OCI-LY3 (cell line): ENCODE measurements at regions not wholly inside any gene's neighbourhood (a gene's known extent, or its start where the extent isn't known, plus 50 kb on each side); places are given as distances from the start of the nearest gene placed in this dataset.

Experiments
- H2AFZ ChIP-seq: fragments of 200-600, 300-600 bp; shearing (Covaris generic); 2 replicates; pipeline ENCODE4 v1.6.0; 2014; ENCODE audit warnings: antibody characterized with exemption, low read depth, low read length
- H3K27ac ChIP-seq: fragments of 200-600, 300-600 bp; sonication (generic); 2 replicates; pipeline ENCODE4 v1.5.1; 2014; ENCODE audit warnings: mild to moderate bottlenecking, low read length, moderate library complexity, mixed read lengths
- H3K27me3 ChIP-seq: fragments of 200-600, 300-600 bp; sonication (generic); 2 replicates; pipeline ENCODE4 v1.6.1; 2014; ENCODE audit warnings: low read depth, low read length, mixed read lengths
- H3K36me3 ChIP-seq: fragments of 200-600, 300-600 bp; sonication (generic); replicated peaks from 2 replicates; pipeline ENCODE3; 2014; ENCODE audit warnings: low read depth, low read length, mixed read lengths
- H3K4me1 ChIP-seq: fragments of 300-600, 200-600 bp; sonication (generic); 2 replicates; pipeline ENCODE4 v1.6.1; 2014; ENCODE audit warnings: low read length, mixed read lengths
- H3K4me2 ChIP-seq: fragments of 200-600, 300-600 bp; sonication (generic); 2 replicates; pipeline ENCODE4 v1.6.1; 2014; ENCODE audit warnings: low read length, mixed read lengths
- H3K4me3 ChIP-seq: fragments of 300-600, 200-600 bp; sonication (generic); 2 replicates; pipeline ENCODE4 v1.5.1; 2014; ENCODE audit warnings: antibody characterized with exemption, mild to moderate bottlenecking, low read length, moderate library complexity
- H3K79me2 ChIP-seq: fragments of 300-600, 200-600 bp; shearing (Covaris generic); 2 replicates; pipeline ENCODE4 v1.6.1; 2014; ENCODE audit warnings: mild to moderate bottlenecking, low read length, mixed read lengths
- H3K9ac ChIP-seq: fragments of 300-600, 200-600 bp; shearing (Covaris generic); 2 replicates; pipeline ENCODE4 v1.6.0; 2014; ENCODE audit warnings: mild to moderate bottlenecking, low read length, moderate library complexity
- H3K9me3 ChIP-seq: fragments of 200-600, 300-600 bp; shearing (Covaris generic); 2 replicates; pipeline ENCODE4 v1.6.1; 2014; ENCODE audit warnings: low read length, mixed read lengths; ENCODE audit not compliant: insufficient read depth
- H4K20me1 ChIP-seq: fragments of 200-600, 300-600 bp; sonication (generic); 2 replicates; pipeline ENCODE4 v1.6.1; 2016; ENCODE audit warnings: low read length, mixed read lengths; ENCODE audit not compliant: insufficient read depth
- CTCF ChIP-seq: fragments of 200-600, 300-600 bp; sonication (generic); IDR thresholded peaks from 2 replicates; pipeline ENCODE4 v1.5.1; 2014; ENCODE audit warnings: antibody characterized with exemption, low read length, low read depth
- EZH2phosphoT487 ChIP-seq: fragments of 200-600 bp; shearing (Covaris generic); IDR thresholded peaks from 2 replicates; pipeline ENCODE4 v1.6.1; 2018; ENCODE audit warnings: antibody characterized with exemption, mixed run types, low read depth

- no peak overlapping the region for H3K9ac ChIP-seq
Measured at GRCh38 chr9:99374793-99375192, 152.7 kb downstream of the SEC61B start.

DNA sequence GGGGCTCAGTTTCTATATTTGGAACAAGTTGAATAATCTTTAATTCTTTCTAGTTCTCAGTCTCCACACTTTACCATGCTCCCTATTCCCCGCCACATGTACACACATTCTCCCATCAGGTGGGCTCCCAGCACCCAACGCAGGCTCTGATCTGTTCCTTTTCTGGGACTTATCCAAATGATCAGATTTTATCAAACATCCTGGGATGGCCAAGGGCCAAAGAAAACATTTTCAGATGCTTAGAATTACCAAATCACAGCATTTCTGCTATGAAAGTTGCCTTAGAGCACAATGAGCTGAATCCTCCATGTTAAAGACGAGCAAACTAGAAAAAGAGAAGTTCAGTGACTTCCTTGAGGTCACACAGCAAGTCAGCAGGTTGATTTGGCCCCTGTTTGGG is 153.4 kb downstream of the SEC61B start:
- Histone ChIP-seq H3K27me3 (0 out of 2 replicates have a peak, but pooled peaks cover 5% of the 10 kb centered on the region), H3K4me1 (no peaks in the 10 kb centered on the region), H2AFZ (no peak overlapping the region), H3K36me3 (no peaks in the 10 kb centered on the region), H3K9ac (no peak overlapping the region), H4K20me1 (no peaks in the 10 kb centered on the region), H3K79me2 (no peaks in the 10 kb centered on the region), H3K4me2 (no peak overlapping the region), H3K27ac (no peak overlapping the region), H3K4me3 (no peak overlapping the region), H3K9me3 (no peaks in the 10 kb centered on the region)
- TF ChIP-seq EZH2phosphoT487: no peak
- no peak for TF ChIP-seq CTCF

More at GRCh38 chr9:99374793-99375192, 152.7 kb downstream of the SEC61B start:
- TF ChIP-seq EZH2phosphoT487 (no peak), CTCF (no peak)
- no peaks in the 10 kb centered on the region for H3K36me3 ChIP-seq
- H3K9me3 ChIP-seq: no peaks in the 10 kb centered on the region
- H3K27ac ChIP-seq: no peak overlapping the region
- no peak overlapping the region for H3K4me2 ChIP-seq
- no peaks in the 10 kb centered on the region for H4K20me1 ChIP-seq
- 0 out of 2 replicates have a peak, but pooled peaks cover 5% of the 10 kb centered on the region for H3K27me3 ChIP-seq
- no peaks in the 10 kb centered on the region for H3K4me1 ChIP-seq
- H3K79me2 ChIP-seq: no peaks in the 10 kb centered on the region
- no peak overlapping the region for H2AFZ ChIP-seq
- no peak overlapping the region for H3K4me3 ChIP-seq

GRCh38 chr9:99377790-99378775 is 156.0 kb downstream of the SEC61B start:
- Histone ChIP-seq H3K4me3 (no peak overlapping the region), H4K20me1 (no peaks in the 10 kb centered on the region), H3K36me3 (no peaks in the 10 kb centered on the region), H3K9ac (no peak overlapping the region), H3K4me1 (no peaks in the 10 kb centered on the region), H3K27ac (no peak overlapping the region), H3K27me3 (0 out of 2 replicates have a peak, but pooled peaks cover 5% of the 10 kb centered on the region), H2AFZ (no peak overlapping the region), H3K79me2 (no peaks in the 10 kb centered on the region), H3K4me2 (no peak overlapping the region), H3K9me3 (no peaks in the 10 kb centered on the region)
- TF ChIP-seq CTCF (no peak), EZH2phosphoT487 (no peak)

DNA sequence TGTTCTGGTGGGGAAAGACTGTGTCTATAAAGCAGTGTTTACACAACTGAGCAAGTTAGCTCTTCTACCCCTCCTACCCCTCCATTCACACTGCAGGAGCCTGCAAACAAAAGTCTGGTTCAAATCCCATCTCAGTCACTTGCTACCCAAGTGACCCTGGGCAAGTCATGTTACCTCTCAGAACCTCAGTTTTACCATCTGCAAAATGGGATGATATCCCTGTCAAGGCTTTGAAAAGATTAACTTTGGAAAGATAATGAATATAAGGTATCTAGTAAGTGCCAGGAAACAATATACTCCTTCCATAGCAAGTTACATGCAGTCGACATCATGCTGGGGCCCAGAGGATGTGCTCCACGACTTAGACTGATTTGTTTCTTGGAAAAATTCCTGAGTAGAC is 161.5 kb downstream of the SEC61B start:
- TF ChIP-seq CTCF (no peak), EZH2phosphoT487 (no peak)
- Histone ChIP-seq H3K27ac (no peak overlapping the region), H3K79me2 (no peaks in the 10 kb centered on the region), H3K36me3 (no peaks in the 10 kb centered on the region), H3K4me3 (no peak overlapping the region), H3K27me3 (no peaks in the 10 kb centered on the region), H2AFZ (no peak overlapping the region), H3K4me1 (no peaks in the 10 kb centered on the region), H4K20me1 (no peaks in the 10 kb centered on the region), H3K9ac (no peak overlapping the region), H3K9me3 (no peaks in the 10 kb centered on the region), H3K4me2 (no peak overlapping the region)
